Naive B cell (primary cell): ENCODE measurements at regions not wholly inside any gene's neighbourhood (a gene's known extent, or its start where the extent isn't known, plus 50 kb on each side); places are given as distances from the start of the nearest gene placed in this dataset.

ENCODE experiments used
- ATAC-seq, 2 donors: fragments of 150-1000 bp; cut with Tn5 transposase; 2 replicates each; pipeline ENCODE4 v1.10.0; 2021; ENCODE audit warnings: low read depth in 2 of 2, mild to moderate bottlenecking in 2 of 2, moderate library complexity in 2 of 2
- DNase-seq: peaks from one replicate; pipeline ENCODE4 v3.0.0; 2022
- H3K27ac Mint-ChIP-seq, 6 donors: one replicate each; pipeline ENCODE4 v1.8.0; 2020 to 2022; ENCODE audit warnings: mild to moderate bottlenecking in 6 of 6, mixed read lengths in 6 of 6, moderate library complexity in 5 of 6, inconsistent platforms in 2 of 6
- H3K27me3 Mint-ChIP-seq, 3 donors: one replicate each; pipeline ENCODE4 v1.8.0; 2021 to 2022; ENCODE audit warnings: mixed read lengths in 3 of 3, mild to moderate bottlenecking in 1 of 3
- H3K36me3 Mint-ChIP-seq, 2 donors: one replicate each; pipeline ENCODE4 v1.8.0; 2020 to 2022; ENCODE audit warnings: mixed read lengths in 2 of 2, inconsistent platforms in 1 of 2, mild to moderate bottlenecking in 1 of 2
- H3K4me1 Mint-ChIP-seq, 3 donors: one replicate each; pipeline ENCODE4 v1.8.0; 2020 to 2022; ENCODE audit warnings: mixed read lengths in 3 of 3, inconsistent platforms in 1 of 3, mild to moderate bottlenecking in 1 of 3, moderate library complexity in 1 of 3
- H3K4me3 Mint-ChIP-seq, 8 donors: one replicate each; pipeline ENCODE4 v1.8.0; 2020 to 2022; ENCODE audit warnings: mild to moderate bottlenecking in 8 of 8, mixed read lengths in 8 of 8, moderate library complexity in 8 of 8, inconsistent platforms in 2 of 8
- H3K9me3 Mint-ChIP-seq, 7 donors: one replicate each; pipeline ENCODE4 v1.8.0; 2020 to 2022; ENCODE audit warnings: mixed read lengths in 7 of 7, mild to moderate bottlenecking in 5 of 7, inconsistent platforms in 2 of 7, moderate library complexity in 1 of 7

DNA sequence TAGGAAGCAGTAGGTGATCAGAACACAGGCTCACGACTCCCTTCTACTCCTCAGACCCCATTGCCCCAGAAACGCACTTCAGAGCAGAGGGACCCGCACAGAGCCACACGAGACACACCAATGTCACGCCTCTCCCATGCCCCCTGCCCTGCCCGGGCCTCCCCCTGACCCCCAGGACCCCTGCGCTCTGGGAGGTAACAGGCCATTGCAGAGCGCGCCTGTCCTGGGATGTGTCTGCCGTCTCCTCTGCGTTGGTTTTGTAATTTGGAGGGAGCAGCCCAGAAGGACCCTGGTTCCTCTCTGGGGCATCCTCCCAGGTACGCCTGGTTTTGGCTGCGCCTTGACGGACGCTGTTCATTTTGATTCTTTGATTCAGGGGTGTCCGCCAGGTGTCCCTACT lies 85.4 kb downstream of the UNCX start:
- Mint-ChIP-seq H3K4me3 (no peak overlapping the region), H3K27ac (no peak overlapping the region), H3K36me3 (no peaks in the 10 kb centered on the region), H3K27me3 (peaks cover 0 to 13% (median 6%) of the 10 kb centered on the region in 3 donors), H3K4me1 (no peaks in the 10 kb centered on the region), H3K9me3 (no peaks in the 10 kb centered on the region)
- DNase-seq (no peak), ATAC-seq (no peak)

DNA sequence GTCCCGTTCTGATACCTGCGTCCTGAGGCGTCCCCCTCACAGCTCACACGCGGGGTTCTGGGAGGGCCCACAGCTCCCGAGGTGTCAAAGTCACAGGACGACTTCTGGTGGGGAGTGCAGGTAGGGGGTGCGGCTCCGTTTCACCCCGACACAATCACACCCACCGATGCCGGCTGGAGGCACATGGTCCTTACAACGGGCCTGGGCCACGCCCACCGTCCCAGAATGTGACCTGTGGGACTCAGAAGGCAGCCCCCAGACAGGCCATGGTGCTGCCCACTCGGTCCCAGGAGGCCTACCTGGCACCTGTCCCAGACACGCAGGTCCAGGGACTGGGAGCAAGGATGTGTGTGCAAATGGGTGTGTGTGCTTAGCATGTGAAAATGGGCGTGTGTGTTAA lies 86.0 kb downstream of the UNCX start:
- no peaks in the 10 kb centered on the region for H3K4me1 Mint-ChIP-seq
- peaks cover 0 to 13% (median 6%) of the 10 kb centered on the region in 3 donors for H3K27me3 Mint-ChIP-seq
- H3K9me3 Mint-ChIP-seq, result no peaks in the 10 kb centered on the region
- no peak overlapping the region for H3K27ac Mint-ChIP-seq
- no peak for ATAC-seq
- DNase-seq, result no peak
- no peaks in the 10 kb centered on the region for H3K36me3 Mint-ChIP-seq
- no peak overlapping the region for H3K4me3 Mint-ChIP-seq

DNA sequence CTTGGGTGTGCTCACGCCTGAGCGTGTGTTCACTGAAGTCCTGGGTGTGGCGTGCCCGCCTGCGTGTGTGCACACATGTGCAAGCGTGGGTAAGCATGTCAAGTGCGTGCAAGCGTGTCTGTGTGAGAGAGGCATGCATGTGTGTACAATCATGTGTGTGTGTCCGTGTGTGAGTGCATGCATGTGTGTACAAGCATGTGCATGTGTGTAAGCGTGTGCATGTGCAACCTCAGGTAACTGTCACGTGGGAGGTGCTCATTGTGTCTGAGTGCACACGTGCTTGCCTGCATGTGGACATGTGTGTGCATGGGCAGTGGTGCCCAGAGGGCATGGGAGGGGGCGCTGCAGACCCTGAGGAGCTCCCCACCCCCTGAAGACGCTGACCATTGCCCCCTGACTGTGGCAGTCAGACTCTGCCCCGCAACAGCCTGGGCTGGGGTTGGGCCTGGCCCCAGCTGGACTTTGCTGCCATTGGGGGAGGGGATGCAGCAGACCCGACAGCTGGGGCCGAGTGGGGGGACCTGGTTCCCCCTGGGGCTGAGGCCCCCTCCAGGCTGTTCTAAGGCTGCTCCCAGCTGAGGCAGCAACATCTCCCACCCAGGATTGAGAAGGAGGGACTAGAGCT lies 88.1 kb downstream of the UNCX start:
- Mint-ChIP-seq H3K9me3 (no peaks in the 10 kb centered on the region), H3K27ac (no peak overlapping the region), H3K36me3 (no peaks in the 10 kb centered on the region), H3K4me1 (no peaks in the 10 kb centered on the region), H3K4me3 (no peak overlapping the region), H3K27me3 (peaks cover 0 to 26% (median 21%) of the 10 kb centered on the region in 3 donors)
- ATAC-seq (no peak), DNase-seq (no peak)

DNA sequence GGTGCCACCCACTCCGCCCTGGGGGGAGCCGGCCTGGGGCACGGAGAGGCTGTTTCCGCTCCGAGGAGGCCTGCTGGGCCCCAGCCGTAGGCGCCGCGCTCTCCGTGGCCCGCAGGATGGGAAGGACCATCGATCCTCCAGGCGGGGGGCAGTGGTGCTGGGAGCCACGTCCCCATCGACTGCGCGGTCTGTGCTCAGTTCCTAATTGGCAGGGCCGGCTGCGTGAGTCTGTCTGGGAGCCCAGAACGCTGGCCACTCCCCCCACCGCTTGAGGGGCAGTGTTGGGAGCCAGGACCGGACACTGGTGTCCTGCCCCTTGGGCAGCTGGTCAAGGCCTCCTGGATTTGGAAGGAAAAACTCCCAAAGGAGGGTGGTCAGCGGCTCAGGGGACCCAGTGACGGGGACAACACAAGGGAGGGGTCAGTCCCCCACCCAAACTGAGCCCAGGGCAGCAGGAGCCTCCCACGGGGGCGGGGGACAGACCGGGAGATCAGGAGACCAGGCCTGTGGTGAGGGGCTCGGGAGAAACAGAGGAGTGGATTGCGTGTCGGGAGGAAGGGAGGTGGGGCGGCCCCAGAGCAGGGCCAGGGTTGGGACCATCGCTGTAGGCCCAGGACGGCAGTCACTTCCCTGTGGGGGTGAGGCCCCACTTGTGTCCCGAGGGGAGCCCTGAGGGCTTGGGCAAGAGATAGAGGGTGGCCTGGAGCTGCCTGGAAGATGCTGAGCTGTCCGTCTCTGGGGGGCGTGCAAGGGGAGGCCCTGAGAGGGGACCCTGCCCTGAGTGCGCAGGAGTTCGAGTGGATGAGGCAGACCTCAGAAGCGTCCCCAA lies 89.0 kb downstream of the UNCX start:
- Mint-ChIP-seq H3K27me3 (peaks cover 0 to 24% (median 16%) of the 10 kb centered on the region in 3 donors), H3K9me3 (no peaks in the 10 kb centered on the region), H3K36me3 (no peaks in the 10 kb centered on the region), H3K4me1 (no peaks in the 10 kb centered on the region), H3K27ac (no peak overlapping the region), H3K4me3 (no peak overlapping the region)
- DNase-seq, result no peak
- ATAC-seq, result no peak

DNA sequence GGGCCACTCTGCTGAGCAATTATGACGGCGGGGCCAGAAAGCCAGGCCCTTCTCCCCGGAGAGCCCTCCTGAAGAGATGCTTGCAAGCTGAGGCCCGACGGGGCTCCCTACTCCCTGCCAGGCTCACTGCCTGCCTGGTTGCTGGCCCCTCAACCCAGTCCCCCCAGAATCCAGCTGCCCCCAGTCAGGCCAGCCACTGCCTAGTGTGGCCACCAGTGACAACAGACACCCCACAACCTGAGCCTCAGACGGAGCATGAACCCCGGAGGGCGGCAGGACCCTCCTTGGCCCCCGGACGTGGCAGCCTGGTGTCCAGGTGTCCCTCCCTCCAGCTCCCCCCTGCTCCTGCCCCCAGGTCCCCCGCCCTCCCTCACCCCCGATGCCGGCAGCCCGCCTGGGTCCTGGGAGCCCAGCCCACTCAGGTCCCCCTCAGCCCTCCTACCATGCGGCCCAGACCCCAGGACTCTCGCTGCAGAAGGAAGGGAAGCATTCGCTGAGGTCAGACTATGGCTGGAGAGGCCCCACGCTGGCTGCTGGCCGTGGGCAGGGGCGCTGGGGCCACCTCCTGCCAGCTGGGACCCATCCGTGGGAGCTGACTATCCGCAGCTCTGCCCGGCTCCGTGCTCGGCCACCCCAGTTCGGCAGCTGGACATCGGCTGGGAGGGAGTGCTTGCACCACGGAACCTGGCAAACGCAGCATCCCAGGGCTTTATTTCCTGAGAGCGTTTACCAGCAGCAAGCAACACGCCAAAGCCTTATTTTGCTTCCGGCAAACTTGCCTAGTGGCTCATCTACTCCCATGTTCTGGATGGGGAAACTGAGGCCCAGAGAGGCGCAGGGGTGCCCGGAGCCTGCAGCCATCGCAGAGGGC lies 89.8 kb downstream of the UNCX start:
- no peaks in the 10 kb centered on the region for H3K9me3 Mint-ChIP-seq
- no peak for ATAC-seq
- no peak overlapping the region for H3K27ac Mint-ChIP-seq
- H3K27me3 Mint-ChIP-seq, result peaks cover 0 to 27% (median 16%) of the 10 kb centered on the region in 3 donors
- H3K4me1 Mint-ChIP-seq, result no peaks in the 10 kb centered on the region
- H3K4me3 Mint-ChIP-seq, result no peak overlapping the region
- H3K36me3 Mint-ChIP-seq, result no peaks in the 10 kb centered on the region
- DNase-seq, result no peak

DNA sequence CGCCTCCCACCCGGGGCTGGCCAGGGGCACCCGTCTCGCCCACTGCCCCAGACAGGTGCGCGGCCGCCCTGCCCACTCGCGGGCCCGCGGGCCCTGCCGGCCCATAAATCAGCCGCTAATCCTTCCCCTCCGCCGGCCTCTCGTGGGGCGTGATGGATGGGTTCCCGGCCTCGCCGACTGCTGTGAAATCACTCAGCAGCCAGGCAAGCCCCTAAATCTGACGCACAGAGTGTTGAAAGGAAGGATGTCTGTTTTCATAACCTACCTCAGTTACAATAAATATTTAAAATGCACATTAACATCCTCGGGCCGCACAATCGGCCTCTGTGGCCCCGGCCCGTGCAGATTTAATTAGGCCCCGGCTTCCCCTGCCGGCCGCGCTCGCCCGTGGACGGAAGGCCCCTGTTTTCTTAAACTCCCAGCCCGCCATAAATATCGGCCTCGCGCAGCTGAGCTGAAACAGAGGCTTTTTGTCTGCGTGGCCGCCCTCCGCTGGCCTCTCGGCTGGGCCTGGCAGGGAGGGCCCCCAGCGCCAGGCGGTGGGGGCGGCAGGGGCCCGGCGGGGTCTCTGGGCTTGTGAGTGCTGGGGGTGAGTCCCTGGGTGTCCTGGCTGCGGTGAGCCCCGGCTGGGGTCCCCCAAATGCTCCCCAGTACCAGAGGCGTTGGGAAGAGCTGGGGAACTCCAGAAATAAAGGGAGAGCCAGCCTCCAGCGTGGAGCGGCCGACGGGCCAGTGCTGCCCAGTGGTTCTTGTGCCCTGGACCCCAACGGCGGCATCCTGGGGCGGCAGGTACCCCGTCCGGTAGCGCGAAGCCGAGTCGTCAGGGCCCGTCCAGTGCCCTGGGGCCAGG lies 90.7 kb downstream of the UNCX start:
- H3K27ac Mint-ChIP-seq, result no peak overlapping the region
- H3K4me1 Mint-ChIP-seq, result no peaks in the 10 kb centered on the region
- no peak for ATAC-seq
- H3K36me3 Mint-ChIP-seq, result no peaks in the 10 kb centered on the region
- H3K4me3 Mint-ChIP-seq, result no peak overlapping the region
- DNase-seq, result no peak
- no peaks in the 10 kb centered on the region for H3K9me3 Mint-ChIP-seq
- H3K27me3 Mint-ChIP-seq, result peaks cover 3 to 27% (median 16%) of the 10 kb centered on the region in 3 donors

DNA sequence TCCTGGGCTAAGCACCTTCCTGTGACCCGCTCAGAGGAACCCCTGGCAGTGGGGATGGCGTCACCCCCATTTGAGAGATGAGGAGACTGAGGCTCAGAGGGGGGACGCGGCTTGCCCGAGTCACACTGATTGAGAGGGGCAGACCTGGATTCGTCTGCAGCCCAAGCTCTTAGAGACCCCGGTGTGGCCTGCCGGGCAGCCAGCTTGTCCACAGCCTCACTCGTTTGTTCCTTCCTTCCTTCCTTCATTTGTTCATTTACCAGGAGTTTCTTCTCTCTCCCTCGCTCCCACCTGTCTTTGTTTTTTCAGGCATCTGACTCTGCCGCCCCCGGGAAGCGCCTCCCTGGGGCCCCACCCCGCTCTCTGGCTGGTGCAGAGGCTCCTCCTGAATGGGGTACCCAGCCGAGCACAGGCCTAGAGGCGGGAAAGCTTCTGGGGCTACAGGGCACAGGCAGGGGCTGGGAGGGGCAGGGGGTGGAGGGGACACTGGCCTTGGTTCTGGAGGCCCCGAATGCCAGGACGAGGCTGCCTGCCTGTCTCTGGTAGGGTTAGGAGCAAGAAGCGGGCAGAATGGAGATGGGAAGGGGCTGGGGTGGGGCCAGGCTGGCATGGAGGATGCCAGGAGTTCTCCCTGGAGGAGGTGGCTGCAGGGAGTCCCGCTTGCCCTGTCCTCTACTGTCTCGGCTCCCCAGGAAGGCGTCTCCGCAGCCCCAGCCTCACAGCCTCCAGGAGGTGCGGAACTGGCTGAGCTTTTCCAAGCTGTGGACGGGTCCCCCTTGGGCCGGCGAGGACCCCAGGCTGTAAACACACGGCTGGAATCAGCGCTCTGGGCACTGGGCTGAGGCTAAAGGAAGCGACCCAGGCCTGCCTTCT lies 91.6 kb downstream of the UNCX start:
- Mint-ChIP-seq H3K36me3 (no peaks in the 10 kb centered on the region), H3K4me3 (no peak overlapping the region), H3K9me3 (no peaks in the 10 kb centered on the region), H3K4me1 (no peaks in the 10 kb centered on the region), H3K27ac (no peak overlapping the region), H3K27me3 (peaks cover 3 to 27% (median 16%) of the 10 kb centered on the region in 3 donors)
- ATAC-seq, result no peak
- DNase-seq, result no peak

DNA sequence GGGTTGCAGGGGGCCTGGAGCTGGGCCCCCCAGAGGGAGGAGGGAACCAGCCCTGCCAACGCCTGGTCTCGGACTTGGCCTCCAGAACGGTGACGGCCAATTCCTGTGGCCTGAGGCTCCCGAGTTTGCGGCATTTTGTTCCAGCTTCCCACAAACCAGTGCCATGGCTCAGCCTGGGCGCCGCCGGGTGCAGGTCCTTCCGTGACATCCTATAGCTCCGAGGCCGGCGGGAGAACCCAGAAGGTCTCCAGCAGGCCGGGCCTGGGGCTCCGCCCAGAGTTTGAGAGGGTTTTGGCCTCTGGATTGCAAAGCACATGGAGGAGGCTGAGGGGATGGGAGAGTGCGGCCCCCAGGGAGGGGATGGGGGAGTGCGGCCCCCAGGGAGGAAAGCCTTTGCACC lies 92.6 kb downstream of the UNCX start:
- Mint-ChIP-seq H3K4me3 (no peak overlapping the region), H3K4me1 (no peaks in the 10 kb centered on the region), H3K9me3 (no peaks in the 10 kb centered on the region), H3K36me3 (no peaks in the 10 kb centered on the region), H3K27me3 (peaks cover 3 to 27% (median 16%) of the 10 kb centered on the region in 3 donors), H3K27ac (no peak overlapping the region)
- ATAC-seq (no peak), DNase-seq (no peak)

DNA sequence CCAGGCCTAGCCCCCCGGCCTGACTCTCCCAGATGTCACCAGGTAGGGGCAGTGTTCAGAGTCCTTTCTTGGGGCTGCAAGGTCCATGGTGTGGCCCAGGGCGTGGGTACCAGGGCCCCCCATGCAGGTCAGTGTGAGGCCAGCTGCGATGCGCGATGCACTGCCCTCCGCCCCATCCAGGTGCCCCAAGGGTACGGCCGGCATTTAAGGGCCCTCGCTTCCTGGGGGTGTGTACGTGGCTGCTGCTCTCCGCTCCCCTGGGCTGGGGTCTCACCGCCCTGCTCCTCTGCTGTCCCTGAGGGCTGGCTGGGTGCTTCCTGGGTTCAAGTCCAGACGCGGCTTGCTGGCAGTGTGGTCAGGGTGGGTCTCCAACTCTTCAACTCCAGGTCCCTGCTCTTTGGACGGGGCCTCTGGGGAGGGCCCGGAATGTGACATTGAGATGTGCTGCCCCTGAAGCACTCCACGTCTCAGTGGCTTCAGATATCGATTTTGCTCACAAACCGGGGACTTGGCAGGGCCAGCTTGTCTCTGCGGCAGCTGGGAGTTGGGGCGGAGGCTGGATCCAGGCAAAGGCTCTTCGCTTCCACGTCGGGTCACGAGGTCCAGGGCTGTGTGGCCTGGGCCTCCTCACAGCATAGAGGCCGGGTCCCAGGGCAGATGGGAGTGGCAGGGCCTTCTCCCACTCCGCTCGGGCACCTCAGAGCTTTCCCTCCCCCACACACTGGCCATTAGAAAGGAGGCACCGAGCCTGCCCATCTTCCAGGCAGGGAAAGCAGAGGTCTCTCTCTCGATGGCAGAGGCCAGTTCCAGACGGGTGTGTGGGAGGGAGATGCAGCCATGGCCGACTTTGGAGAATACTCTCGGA lies 93.2 kb downstream of the UNCX start:
- H3K4me1 Mint-ChIP-seq, result no peaks in the 10 kb centered on the region
- H3K27me3 Mint-ChIP-seq, result peaks cover 3 to 27% (median 16%) of the 10 kb centered on the region in 3 donors
- H3K9me3 Mint-ChIP-seq, result no peaks in the 10 kb centered on the region
- no peak for DNase-seq
- no peak overlapping the region for H3K4me3 Mint-ChIP-seq
- H3K36me3 Mint-ChIP-seq, result no peaks in the 10 kb centered on the region
- H3K27ac Mint-ChIP-seq, result no peak overlapping the region
- no peak for ATAC-seq

DNA sequence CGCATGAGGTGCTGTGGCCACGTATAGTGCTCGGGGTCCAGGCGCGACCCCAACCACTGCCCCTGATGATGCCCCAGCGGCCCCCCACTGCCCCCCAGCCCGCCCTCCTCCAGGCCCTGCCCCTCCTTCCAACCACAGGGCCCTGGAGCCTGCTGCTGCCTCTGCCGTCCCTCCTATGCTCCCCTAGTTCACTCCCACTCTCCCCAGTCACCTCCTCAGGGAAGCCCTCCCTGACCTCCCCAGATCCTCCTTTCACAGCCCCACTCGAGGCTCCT lies 93.8 kb downstream of the UNCX start:
- Mint-ChIP-seq H3K4me3 (no peak overlapping the region), H3K36me3 (no peaks in the 10 kb centered on the region), H3K27me3 (peaks cover 3 to 26% (median 16%) of the 10 kb centered on the region in 3 donors), H3K4me1 (no peaks in the 10 kb centered on the region), H3K9me3 (no peaks in the 10 kb centered on the region), H3K27ac (no peak overlapping the region)
- DNase-seq (no peak), ATAC-seq (no peak)

DNA sequence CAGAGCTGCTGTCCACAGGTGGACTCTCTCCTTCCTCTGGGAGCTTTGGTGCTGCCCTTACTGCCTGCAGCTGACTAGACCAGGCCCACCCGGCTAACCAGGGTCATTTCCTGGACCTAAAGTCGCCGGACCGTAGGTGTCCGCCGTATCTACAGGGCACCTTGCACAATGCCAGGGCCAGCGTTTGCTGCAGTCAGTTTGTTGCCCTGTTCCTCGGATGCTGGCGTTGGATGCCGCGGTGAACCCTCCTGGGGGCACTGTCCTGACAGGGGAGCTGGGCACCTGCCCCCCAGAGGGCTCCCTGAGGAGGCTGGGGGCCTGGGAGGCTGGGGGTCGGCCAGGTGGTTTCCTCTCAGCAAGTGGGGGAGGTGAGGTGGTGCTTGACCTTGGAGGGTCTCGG lies 96.6 kb downstream of the UNCX start:
- H3K9me3 Mint-ChIP-seq, result peaks cover 0 to 5% (median 0%) of the 10 kb centered on the region in 7 donors
- ATAC-seq, result no peak
- no peak overlapping the region for H3K4me3 Mint-ChIP-seq
- H3K4me1 Mint-ChIP-seq, result no peaks in the 10 kb centered on the region
- no peak for DNase-seq
- H3K27ac Mint-ChIP-seq, result no peak overlapping the region
- H3K36me3 Mint-ChIP-seq, result no peaks in the 10 kb centered on the region
- H3K27me3 Mint-ChIP-seq, result peaks cover 3 to 36% (median 15%) of the 10 kb centered on the region in 3 donors
